Panc1 (cell line): ENCODE measurements at regions not wholly inside any gene's neighbourhood (a gene's known extent, or its start where the extent isn't known, plus 50 kb on each side); places are given as distances from the start of the nearest gene placed in this dataset.

Experiments used
- POLR2AphosphoS5 ChIP-seq: IDR thresholded peaks from 2 replicates; pipeline ENCODE4 v1.6.1; 2012; ENCODE audit warnings: mild to moderate bottlenecking, low read depth, low read length, moderate library complexity
- SIN3A ChIP-seq: IDR thresholded peaks from 2 replicates; pipeline ENCODE4 v1.6.1; 2012; ENCODE audit warnings: low read depth, mild to moderate bottlenecking, low read length, moderate library complexity, borderline replicate concordance; ENCODE audit not compliant: insufficient read depth
- TF ChIP-seq, protein P1 (sequence below): fragments of 450-650 bp; IDR thresholded peaks from 2 replicates; pipeline ENCODE4 v1.5.1; 2017; ENCODE audit warnings: mild to moderate bottlenecking
- TF ChIP-seq, protein P2 (sequence below), 2 experiments: IDR thresholded peaks; 2 replicates each; pipeline ENCODE4 v1.6.1; 2011 to 2012; ENCODE audit warnings: low read depth in 2 of 2, control low read depth in 1 of 2, low read length in 1 of 2, mild to moderate bottlenecking in 1 of 2, moderate library complexity in 1 of 2; ENCODE audit not compliant: insufficient read depth in 1 of 2

DNA sequence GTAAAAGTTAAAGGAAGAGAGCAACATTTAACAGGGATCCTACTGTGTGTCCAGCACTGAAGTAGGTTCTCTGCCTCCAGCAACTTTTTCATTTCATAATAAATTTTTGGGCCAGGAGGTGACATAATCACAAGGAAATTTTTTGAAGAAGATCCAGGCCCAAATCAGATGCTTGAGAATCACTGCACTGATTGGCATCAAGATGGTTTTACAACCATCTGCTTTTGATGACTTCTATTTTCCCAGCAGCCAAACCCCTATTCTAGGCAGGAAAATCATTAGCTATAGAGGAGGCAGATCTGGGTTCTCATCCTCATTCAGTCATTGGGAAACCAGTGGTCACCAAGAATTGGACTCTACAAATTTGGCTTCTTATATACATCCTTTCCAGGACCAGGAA lies 79.0 kb downstream of the ARL4A start:
- TF ChIP-seq, protein P1, sequence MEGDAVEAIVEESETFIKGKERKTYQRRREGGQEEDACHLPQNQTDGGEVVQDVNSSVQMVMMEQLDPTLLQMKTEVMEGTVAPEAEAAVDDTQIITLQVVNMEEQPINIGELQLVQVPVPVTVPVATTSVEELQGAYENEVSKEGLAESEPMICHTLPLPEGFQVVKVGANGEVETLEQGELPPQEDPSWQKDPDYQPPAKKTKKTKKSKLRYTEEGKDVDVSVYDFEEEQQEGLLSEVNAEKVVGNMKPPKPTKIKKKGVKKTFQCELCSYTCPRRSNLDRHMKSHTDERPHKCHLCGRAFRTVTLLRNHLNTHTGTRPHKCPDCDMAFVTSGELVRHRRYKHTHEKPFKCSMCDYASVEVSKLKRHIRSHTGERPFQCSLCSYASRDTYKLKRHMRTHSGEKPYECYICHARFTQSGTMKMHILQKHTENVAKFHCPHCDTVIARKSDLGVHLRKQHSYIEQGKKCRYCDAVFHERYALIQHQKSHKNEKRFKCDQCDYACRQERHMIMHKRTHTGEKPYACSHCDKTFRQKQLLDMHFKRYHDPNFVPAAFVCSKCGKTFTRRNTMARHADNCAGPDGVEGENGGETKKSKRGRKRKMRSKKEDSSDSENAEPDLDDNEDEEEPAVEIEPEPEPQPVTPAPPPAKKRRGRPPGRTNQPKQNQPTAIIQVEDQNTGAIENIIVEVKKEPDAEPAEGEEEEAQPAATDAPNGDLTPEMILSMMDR, result no peak
- TF ChIP-seq POLR2AphosphoS5 (no peak), SIN3A (no peak)
- TF ChIP-seq, protein P2, sequence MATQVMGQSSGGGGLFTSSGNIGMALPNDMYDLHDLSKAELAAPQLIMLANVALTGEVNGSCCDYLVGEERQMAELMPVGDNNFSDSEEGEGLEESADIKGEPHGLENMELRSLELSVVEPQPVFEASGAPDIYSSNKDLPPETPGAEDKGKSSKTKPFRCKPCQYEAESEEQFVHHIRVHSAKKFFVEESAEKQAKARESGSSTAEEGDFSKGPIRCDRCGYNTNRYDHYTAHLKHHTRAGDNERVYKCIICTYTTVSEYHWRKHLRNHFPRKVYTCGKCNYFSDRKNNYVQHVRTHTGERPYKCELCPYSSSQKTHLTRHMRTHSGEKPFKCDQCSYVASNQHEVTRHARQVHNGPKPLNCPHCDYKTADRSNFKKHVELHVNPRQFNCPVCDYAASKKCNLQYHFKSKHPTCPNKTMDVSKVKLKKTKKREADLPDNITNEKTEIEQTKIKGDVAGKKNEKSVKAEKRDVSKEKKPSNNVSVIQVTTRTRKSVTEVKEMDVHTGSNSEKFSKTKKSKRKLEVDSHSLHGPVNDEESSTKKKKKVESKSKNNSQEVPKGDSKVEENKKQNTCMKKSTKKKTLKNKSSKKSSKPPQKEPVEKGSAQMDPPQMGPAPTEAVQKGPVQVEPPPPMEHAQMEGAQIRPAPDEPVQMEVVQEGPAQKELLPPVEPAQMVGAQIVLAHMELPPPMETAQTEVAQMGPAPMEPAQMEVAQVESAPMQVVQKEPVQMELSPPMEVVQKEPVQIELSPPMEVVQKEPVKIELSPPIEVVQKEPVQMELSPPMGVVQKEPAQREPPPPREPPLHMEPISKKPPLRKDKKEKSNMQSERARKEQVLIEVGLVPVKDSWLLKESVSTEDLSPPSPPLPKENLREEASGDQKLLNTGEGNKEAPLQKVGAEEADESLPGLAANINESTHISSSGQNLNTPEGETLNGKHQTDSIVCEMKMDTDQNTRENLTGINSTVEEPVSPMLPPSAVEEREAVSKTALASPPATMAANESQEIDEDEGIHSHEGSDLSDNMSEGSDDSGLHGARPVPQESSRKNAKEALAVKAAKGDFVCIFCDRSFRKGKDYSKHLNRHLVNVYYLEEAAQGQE (IDR thresholded peaks at IDR 0.05; ENCODE audit: insufficient read depth in 1 of 2, low read depth in 2 of 2, low read length in 1 of 2), result no peak
